HG02763 (cell line): ENCODE measurements at regions not wholly inside any gene's neighbourhood (a gene's known extent, or its start where the extent isn't known, plus 50 kb on each side); places are given as distances from the start of the nearest gene placed in this dataset.
A peak's percentile ranks its signal among the peaks of the same experiment; 100 is the strongest.
"Not testable (repeated sequence)": the region's sequence is repeated elsewhere in the genome, so short reads cannot be mapped to it uniquely, and the experiment has no call there.

ENCODE experiments used
- ATAC-seq: cut with Tn5 transposase; IDR thresholded peaks from one replicate; pipeline ENCODE4 v1.9.1; 2021; ENCODE audit warnings: mild to moderate bottlenecking, moderate library complexity; ENCODE audit not compliant: unreplicated experiment

- ATAC-seq, result no peak
Observed at GRCh38 chr10:86579883-86580520, 58.4 kb upstream of the WAPL start.

GRCh38 chr10:86580521-86580891 is 58.9 kb upstream of the WAPL start:
- no peak for ATAC-seq

DNA sequence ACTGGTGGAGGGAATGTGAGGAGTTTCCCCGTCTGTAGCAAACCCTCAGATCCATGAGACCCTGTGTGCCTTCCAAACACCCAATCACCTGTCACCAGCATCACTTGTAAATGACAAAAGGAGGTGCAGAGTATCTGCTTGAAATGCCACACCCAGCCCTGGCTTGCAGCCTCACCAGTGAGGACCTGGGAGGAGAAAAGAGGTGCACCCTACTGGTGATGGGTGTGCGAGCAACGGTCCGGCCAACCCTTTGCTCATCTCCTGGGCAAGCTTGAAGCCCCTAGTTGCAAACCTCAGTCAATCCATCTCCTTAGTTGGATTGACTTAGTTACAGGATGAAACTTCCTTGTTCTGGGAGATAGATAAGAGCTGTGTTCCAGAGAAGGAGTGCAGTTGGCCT is 62.4 kb upstream of the WAPL start:
- ATAC-seq, result no peak

GRCh38 chr10:86585037-86585929 is 63.7 kb upstream of the WAPL start:
- peak; percentile 84 for ATAC-seq

DNA sequence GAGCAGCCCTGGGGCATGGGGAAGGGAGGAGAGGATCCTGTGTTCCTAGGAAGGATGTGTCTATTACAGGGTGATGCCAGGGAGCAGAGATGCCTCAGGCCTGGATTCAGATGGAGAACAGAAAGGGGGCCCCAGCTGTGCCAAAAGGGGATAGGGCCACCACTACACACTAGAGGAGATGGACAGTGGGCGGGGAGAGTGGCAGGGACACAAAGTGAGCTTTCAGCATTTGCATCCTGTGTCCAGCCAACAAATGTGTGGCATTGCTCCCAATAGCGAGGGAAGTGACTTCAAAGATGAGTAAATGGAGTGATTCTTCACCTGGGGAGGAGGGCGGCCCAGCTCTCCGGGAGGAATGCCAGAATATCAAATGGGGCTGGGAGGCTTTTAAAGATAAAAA is 64.9 kb upstream of the WAPL start:
- no peak for ATAC-seq

- ATAC-seq, result not testable (repeated sequence)
Observed at GRCh38 chr10:86588781-86589180, 65.6 kb upstream of the OPN4 start.

GRCh38 chr10:86591436-86591835 is 62.9 kb upstream of the OPN4 start:
- no peak for ATAC-seq

DNA sequence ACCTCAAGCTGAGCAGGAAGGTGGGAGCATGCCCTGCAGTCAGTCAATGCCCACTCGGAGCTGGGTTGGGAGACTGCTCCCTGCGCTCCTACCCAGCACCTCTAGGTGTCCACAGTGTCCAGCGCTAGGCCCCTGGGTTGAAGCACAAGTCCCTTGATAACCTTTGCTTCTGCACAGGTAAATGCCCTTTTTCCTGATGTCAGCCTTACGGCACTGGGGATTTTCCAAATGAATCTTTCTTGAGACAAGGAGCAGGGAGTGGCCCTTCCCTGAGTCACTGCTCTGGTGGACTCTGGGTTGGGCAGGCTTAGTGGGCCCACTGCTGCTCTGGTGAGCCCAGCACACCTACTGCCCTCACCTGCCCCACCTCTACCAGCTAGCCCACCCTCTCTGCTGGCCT is 61.9 kb upstream of the OPN4 start:
- no peak for ATAC-seq

GRCh38 chr10:86594535-86594934 is 59.8 kb upstream of the OPN4 start:
- no peak for ATAC-seq

GRCh38 chr10:86595496-86595895 is 58.9 kb upstream of the OPN4 start:
- no peak for ATAC-seq

DNA sequence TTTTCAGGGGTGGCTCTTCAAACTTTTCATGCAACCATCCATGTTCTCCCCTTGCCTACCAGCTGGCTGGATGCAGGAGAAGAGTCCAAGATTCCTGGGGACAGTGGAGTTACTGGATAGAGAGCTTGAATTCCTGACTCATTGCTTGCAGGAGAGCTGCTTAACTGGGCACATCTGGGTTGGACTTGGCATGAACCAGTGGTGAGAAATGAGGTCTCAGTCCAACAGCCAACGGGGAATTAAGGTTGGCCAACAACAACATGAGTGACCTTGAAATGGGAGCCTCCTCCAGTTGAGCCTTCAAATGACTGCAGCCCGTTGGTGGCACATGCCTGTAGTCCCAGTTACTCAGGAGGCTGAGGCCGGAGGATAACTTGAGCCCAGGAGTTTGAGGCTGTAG is 58.1 kb upstream of the OPN4 start:
- no peak for ATAC-seq

DNA sequence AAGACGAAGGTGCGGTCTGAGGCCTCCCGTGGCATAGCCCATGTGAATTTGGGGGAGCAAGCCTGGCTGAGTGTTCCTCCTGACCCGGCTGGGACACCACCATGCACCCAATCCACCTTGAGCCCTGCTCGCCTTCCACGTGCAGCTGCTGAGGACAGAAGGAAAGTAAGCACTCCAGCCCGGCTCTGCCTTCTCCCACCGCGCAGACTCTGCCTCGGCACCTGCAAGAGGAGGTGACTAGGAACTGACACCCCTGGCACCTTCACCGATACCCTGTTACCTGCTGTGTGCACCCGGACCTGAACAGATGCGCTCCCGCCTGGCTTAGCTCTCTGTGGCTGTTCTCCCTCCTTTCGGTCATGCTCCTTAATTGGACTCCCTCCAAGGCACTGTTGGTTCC is 57.0 kb upstream of the OPN4 start:
- no peak for ATAC-seq

- ATAC-seq, result no peak
Observed at GRCh38 chr10:86598151-86598550, 56.2 kb upstream of the OPN4 start.

- no peak for ATAC-seq
Observed at GRCh38 chr10:86599041-86599440, 55.3 kb upstream of the OPN4 start.

DNA sequence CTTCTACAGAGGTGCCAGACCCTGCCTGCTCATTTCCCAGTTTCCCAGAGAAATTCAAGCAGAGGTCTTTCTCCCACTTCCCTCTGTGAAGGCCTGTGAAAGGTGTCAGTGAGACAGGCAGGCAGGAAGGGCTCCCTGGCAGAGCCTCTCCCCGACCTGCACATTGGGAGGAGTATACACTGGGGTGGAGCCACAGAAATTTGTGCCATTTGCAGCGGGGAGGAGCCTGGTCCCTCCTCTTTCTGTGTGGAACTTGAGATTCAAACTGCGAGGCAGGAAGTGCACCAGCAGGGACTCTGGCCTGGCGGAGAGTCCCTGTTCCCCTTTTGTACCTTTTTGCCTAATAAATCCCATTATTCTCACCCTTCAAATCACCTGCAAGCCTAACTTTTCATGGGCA is 54.6 kb upstream of the OPN4 start:
- ATAC-seq, result no peak

GRCh38 chr10:86600296-86600695 is 54.1 kb upstream of the OPN4 start:
- no peak for ATAC-seq

DNA sequence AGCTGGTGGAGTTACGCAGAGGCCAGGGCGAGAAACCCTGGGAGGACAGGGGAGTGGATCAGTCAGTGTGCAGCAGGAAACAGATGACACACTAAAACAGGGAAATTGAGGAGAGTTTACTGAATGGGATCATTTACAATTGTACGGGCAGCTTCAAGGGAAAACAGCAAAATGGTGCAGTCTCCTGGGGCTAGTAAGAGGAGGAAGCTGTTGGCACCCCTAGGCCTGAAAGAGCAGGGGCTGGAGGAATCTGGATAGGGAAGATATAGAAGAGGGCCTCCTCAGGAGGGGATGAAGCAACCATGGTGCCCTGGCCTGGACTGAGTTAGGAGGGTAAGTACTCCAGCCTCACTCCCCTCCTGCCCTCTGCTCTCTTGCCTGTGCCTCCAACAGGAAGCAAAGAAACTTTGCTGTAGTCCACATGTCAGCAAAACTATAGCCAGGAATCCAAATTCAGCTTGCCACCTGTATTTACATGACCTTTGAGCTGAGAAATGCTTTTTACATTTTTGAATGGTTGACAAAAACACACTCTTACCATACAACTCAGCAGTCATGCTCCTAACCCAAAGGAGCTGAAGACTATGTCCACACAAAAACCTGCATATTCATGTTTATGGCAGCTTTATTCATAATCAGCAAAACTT is 52.3 kb upstream of the OPN4 start:
- no peak for ATAC-seq

DNA sequence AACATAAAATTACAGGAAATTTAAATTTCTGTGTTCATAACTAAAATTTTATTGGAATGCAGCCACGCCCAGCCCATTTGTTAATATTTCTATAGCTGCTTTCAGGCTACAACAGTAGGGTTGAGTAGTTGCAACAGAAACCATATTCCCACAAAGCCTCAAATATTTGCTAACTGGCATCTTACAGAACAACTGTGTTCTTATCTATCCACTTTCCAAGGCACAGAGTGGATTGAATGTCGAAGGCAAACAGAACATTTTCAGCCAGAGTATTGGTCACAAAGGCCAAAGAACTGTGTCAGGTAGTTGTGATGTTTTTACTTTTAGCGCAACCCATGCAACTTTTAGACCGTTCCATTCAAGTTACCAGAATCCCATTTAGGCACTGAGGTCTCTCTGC is 51.1 kb upstream of the OPN4 start:
- no peak for ATAC-seq
